ENCODE measurements at regions not wholly inside any gene's neighbourhood (a gene's known extent, or its start where the extent isn't known, plus 50 kb on each side); places are given as distances from the start of the nearest gene placed in this dataset.
"Not testable (repeated sequence)": the region's sequence is repeated elsewhere in the genome, so short reads cannot be mapped to it uniquely, and the experiment has no call there.

DNA sequence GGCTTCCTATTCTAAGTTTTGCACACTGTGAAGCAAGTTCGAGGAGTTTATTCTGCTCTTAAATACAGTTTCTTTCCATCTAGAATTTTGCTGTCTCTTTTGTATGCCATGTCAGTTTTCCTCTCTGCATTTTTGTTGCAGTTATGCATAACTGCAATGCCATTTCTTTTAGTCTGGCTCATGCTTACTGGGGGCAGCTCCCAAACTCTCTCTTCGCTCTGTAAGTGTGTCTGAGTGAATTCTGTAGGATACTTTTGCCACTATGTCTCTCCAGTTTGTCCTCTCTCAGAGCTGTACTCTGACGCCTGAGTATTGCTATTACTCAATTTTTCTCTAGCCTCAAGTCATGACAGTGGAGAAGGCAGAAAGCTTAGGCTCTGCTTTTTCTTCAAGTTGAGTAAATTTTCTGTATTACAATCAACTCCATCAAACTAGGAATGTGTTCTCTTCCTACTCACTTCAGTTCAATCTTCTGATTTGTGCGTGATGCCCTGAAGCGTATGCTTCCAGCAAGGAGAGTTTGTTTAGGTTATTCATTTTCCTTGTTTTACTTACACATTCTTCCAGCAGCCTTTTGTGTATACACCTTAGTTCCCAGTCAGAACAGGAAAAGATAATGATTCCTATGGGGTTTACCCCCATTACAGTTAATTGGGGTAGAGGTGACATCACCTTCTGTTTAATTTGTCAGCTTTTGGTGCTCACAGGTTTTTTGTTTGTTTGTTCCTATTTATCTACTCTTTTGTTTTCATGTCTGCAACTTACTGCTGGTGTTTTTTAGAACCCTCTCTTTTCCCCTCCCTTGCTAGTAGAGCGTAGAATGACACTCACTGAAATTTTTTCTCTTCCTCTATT lies 430.9 kb downstream of the BCKDHB start:
- DNase-seq (ENCODE audit: low spot score) (no peak), ATAC-seq (no peak)
- H3K27me3 Mint-ChIP-seq = no peaks in the 10 kb centered on the region
- H3K4me3 Mint-ChIP-seq = no peak overlapping the region
- no peak overlapping the region for H3K27ac Mint-ChIP-seq
- peaks cover 3 to 6% of the 10 kb centered on the region in 2 donors for H3K4me1 Mint-ChIP-seq (ENCODE audit: low read depth in 2 of 2)
- peaks cover 7% of the 10 kb centered on the region for H3K9me3 Mint-ChIP-seq
- peaks cover 12% of the 10 kb centered on the region for H3K36me3 Mint-ChIP-seq

- no peak for ATAC-seq
- no peak for DNase-seq (ENCODE audit: low spot score)
- no peak overlapping the region for H3K4me3 Mint-ChIP-seq
- H3K27me3 Mint-ChIP-seq = no peaks in the 10 kb centered on the region
- peaks cover 12% of the 10 kb centered on the region for H3K36me3 Mint-ChIP-seq
- no peak overlapping the region for H3K27ac Mint-ChIP-seq
- peaks cover 0 to under 1% of the 10 kb centered on the region in 2 donors for H3K4me1 Mint-ChIP-seq (ENCODE audit: low read depth in 2 of 2)
- H3K9me3 Mint-ChIP-seq = peaks cover 4% of the 10 kb centered on the region
Observed at GRCh38 chr6:80535914-80536565, 429.6 kb downstream of the BCKDHB start.

DNA sequence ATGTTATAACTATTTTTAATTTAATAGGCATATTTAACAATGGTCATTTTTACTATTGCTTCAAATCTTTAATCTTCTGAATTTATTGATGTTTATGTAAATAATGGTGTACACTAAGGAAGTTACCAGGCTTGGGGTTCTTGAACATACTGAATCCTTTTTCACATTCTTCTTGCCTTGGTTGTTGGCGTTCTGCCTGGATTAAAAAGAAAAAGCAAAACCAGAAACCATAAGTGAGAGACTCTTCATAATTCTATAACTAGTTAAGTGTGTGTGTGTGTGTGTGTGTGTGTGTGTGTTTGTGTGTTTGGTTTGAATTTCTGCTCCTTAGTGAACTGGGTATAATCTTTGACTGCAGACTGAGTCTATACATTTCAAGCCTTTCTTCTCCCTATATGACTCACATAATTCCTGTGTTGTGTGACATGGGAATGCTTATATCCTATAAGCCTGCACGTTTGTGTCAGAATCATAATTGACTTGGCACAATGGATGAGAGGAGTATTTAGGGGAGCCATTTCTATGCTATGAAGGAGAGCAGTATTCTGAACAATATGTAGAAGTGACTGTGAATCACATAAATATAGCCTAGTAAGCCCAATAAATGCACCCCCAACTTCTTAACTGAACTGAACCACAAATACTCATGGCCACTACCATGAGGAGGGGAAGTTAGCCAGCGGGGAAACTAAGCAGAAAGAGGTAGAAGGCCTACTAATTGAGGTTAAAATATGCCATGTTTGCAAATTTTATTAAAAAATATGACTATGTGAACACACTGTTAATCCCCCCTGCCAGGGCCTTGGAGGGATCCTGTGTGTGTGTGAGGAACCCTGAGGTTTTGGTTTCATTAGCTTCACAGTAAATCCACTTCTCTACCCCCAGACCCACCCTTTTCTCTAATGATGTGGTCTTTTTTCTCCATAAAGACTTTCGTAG lies 425.5 kb downstream of the BCKDHB start:
- DNase-seq (ENCODE audit: low spot score) (no peak), ATAC-seq (no peak)
- Mint-ChIP-seq H3K27ac (no peak overlapping the region), H3K4me1 (ENCODE audit: low read depth in 2 of 2) (no peaks in the 10 kb centered on the region), H3K4me3 (no peak overlapping the region), H3K36me3 (peaks cover 9% of the 10 kb centered on the region), H3K27me3 (no peaks in the 10 kb centered on the region), H3K9me3 (no peaks in the 10 kb centered on the region)

- no peaks in the 10 kb centered on the region for H3K4me1 Mint-ChIP-seq (ENCODE audit: low read depth in 2 of 2)
- DNase-seq (ENCODE audit: low spot score) (no peak), ATAC-seq (no peak)
- no peaks in the 10 kb centered on the region for H3K27me3 Mint-ChIP-seq
- no peaks in the 10 kb centered on the region for H3K9me3 Mint-ChIP-seq
- H3K36me3 Mint-ChIP-seq = no peaks in the 10 kb centered on the region
- no peak overlapping the region for H3K27ac Mint-ChIP-seq
- H3K4me3 Mint-ChIP-seq = no peak overlapping the region
Observed at GRCh38 chr6:80530103-80530502, 423.6 kb downstream of the BCKDHB start.

- H3K27ac Mint-ChIP-seq = no peak overlapping the region
- no peaks in the 10 kb centered on the region for H3K36me3 Mint-ChIP-seq
- no peak for ATAC-seq
- peaks cover 6% of the 10 kb centered on the region in 2 donors for H3K4me1 Mint-ChIP-seq (ENCODE audit: low read depth in 2 of 2)
- no peaks in the 10 kb centered on the region for H3K9me3 Mint-ChIP-seq
- no peaks in the 10 kb centered on the region for H3K27me3 Mint-ChIP-seq
- no peak for DNase-seq (ENCODE audit: low spot score)
- no peak overlapping the region for H3K4me3 Mint-ChIP-seq
Observed at GRCh38 chr6:80528115-80528514, 421.6 kb downstream of the BCKDHB start.

GRCh38 chr6:80527552-80528052 lies 421.1 kb downstream of the BCKDHB start:
- Mint-ChIP-seq H3K27ac (no peak overlapping the region), H3K4me1 (ENCODE audit: low read depth in 2 of 2) (peaks cover 6% of the 10 kb centered on the region in 2 donors)
- no peak for ATAC-seq

GRCh38 chr6:80523531-80523997 lies 417.1 kb downstream of the BCKDHB start:
- H3K36me3 Mint-ChIP-seq = no peaks in the 10 kb centered on the region
- no peak overlapping the region for H3K4me3 Mint-ChIP-seq
- no peaks in the 10 kb centered on the region for H3K27me3 Mint-ChIP-seq
- H3K4me1 Mint-ChIP-seq (ENCODE audit: low read depth in 2 of 2) = peaks cover 6% of the 10 kb centered on the region in 2 donors
- no peak overlapping the region for H3K27ac Mint-ChIP-seq
- no peak for ATAC-seq
- DNase-seq (ENCODE audit: low spot score) = no peak
- no peaks in the 10 kb centered on the region for H3K9me3 Mint-ChIP-seq

More at GRCh38 chr6:80527552-80528052, 421.1 kb downstream of the BCKDHB start:
- Mint-ChIP-seq H3K36me3 (no peaks in the 10 kb centered on the region), H3K27me3 (no peaks in the 10 kb centered on the region), H3K9me3 (no peaks in the 10 kb centered on the region), H3K4me3 (no peak overlapping the region)
- no peak for DNase-seq (ENCODE audit: low spot score)

DNA sequence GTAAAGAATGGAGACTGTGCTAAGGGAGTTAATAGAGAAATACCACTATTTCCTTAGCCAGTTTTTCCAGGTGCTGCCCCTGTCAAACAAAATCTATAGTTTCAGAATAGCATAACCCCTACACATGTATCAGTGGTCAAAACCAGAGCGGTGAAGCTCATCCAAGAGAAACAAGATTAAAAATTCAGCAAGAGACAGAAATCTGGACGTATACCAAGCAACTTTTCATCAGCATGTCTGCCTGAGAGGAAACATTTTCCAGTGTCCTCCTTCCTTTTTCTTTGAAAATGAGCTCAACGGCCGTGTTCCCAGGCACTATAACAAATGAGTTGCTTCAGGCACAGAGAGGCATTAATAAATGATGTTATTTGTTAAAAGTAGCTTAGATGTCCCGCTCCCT lies 416.5 kb downstream of the BCKDHB start:
- no peaks in the 10 kb centered on the region for H3K36me3 Mint-ChIP-seq
- H3K4me1 Mint-ChIP-seq (ENCODE audit: low read depth in 2 of 2) = peaks cover 6% of the 10 kb centered on the region in 2 donors
- no peak for DNase-seq (ENCODE audit: low spot score)
- no peak for ATAC-seq
- no peaks in the 10 kb centered on the region for H3K27me3 Mint-ChIP-seq
- H3K9me3 Mint-ChIP-seq = no peaks in the 10 kb centered on the region
- no peak overlapping the region for H3K27ac Mint-ChIP-seq
- H3K4me3 Mint-ChIP-seq = no peak overlapping the region

- H3K9me3 Mint-ChIP-seq = no peaks in the 10 kb centered on the region
Observed at GRCh38 chr6:80522576-80522975, 416.1 kb downstream of the BCKDHB start.

DNA sequence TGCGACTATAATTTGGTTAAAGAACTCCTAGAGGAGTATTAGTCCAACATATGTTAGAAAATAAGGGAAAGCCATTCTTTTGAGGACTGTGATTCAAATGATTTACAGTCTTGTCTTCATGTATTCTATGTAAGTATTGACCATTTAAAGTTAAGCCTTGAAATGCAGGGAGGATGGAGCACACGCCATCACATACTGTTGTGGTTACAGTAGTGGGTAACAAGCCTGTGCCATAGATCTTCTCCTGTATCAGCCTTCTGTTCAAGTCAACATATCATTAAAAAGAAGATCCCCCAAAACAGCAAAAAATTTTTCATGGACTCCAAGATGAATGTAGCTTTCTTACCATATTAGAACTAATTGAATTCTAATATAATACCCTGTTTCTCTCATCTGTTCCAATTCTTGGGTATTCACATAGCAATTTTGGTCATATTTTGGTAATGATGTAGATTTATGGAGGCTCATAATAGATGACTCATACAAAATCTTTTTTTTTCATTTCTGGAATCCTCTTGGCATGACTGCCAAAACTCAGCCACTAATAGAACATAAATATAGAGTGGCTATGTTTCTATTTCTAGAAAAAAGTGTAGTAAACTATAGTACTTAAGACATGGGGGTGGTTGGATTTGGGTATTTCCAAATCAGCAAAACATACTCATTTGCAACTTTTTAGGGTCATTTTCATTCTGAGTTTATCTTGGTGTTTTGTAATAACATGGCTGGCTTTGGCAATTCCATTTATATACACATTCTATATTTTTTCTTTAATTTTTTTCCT lies 413.5 kb downstream of the BCKDHB start:
- Mint-ChIP-seq H3K4me1 (ENCODE audit: low read depth in 2 of 2) (peaks cover 6% of the 10 kb centered on the region in 2 donors), H3K27me3 (no peaks in the 10 kb centered on the region), H3K27ac (no peak overlapping the region), H3K9me3 (no peaks in the 10 kb centered on the region), H3K4me3 (no peak overlapping the region), H3K36me3 (no peaks in the 10 kb centered on the region)
- DNase-seq (ENCODE audit: low spot score) (no peak), ATAC-seq (no peak)

More at GRCh38 chr6:80522576-80522975, 416.1 kb downstream of the BCKDHB start:
- DNase-seq (ENCODE audit: low spot score) = no peak
- no peak for ATAC-seq
- H3K36me3 Mint-ChIP-seq = no peaks in the 10 kb centered on the region
- no peak overlapping the region for H3K27ac Mint-ChIP-seq
- peaks cover 6% of the 10 kb centered on the region in 2 donors for H3K4me1 Mint-ChIP-seq (ENCODE audit: low read depth in 2 of 2)
- H3K27me3 Mint-ChIP-seq = no peaks in the 10 kb centered on the region
- H3K4me3 Mint-ChIP-seq = no peak overlapping the region

DNA sequence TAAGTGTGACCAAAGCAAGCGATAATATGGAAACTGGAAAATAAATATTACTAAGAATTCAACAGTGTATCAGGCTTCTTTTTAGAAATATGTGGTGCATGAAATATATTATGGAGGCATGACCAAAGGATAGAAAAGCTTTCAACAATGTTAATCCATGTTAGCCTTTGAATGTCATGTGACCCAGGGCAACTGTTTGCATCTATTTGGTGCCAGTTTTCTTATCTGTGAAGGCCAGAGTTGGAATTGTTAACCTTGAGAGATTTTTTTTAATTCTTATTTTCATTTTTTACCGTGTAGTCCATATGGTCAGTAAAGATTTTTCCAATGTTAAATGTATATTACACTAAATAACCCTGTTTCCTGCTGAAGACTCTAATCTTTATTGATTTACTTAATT lies 411.1 kb downstream of the BCKDHB start:
- Mint-ChIP-seq H3K27me3 (peaks cover 0 to 11% of the 10 kb centered on the region in 2 donors), H3K9me3 (no peaks in the 10 kb centered on the region), H3K27ac (no peak overlapping the region), H3K36me3 (no peaks in the 10 kb centered on the region), H3K4me3 (no peak overlapping the region), H3K4me1 (ENCODE audit: low read depth in 2 of 2) (no peaks in the 10 kb centered on the region)
- no peak for DNase-seq (ENCODE audit: low spot score)
- ATAC-seq = no peak

DNA sequence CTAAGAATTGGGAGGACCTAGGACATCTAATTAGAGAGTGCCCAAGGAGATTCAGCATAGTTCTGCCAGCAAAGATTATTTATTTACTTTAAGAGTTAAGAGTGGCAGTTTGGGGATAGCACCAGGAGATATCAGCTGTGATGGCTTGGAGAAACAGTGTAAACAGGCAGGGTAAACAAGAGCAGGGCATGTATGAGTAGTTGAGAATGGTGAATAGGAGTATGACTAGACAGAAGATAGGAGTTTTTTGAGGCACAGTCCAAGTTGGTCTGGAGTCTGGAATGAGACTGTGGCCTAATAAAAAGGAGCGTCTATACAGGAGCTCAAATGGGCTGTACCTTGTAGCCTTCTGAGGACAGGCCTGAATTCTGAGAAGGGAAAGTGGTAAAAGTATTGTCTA lies 404.1 kb downstream of the BCKDHB start:
- not testable (repeated sequence) for H3K27ac Mint-ChIP-seq; H3K4me3 Mint-ChIP-seq; H3K4me1 Mint-ChIP-seq (ENCODE audit: low read depth in 2 of 2); DNase-seq (ENCODE audit: low spot score); H3K36me3 Mint-ChIP-seq; ATAC-seq; H3K9me3 Mint-ChIP-seq
- peaks cover 0 to 11% of the 10 kb centered on the region in 2 donors for H3K27me3 Mint-ChIP-seq
